ENCODE measurements at regions not wholly inside any gene's neighbourhood (a gene's known extent, or its start where the extent isn't known, plus 50 kb on each side); places are given as distances from the start of the nearest gene placed in this dataset.
A peak's percentile ranks its signal among the peaks of the same experiment; 100 is the strongest.

GRCh38 chr17:12342161-12342560, 321.5 kb downstream of the MAP2K4 start:
- no peak for TF ChIP-seq CTCF (IDR thresholded peaks at IDR 0.05; ENCODE audit: control insufficient read depth, extremely low read depth, insufficient read depth)
- DNase-seq (ENCODE audit: low read depth) = no peak

GRCh38 chr17:12342609-12343435, 322.1 kb downstream of the MAP2K4 start:
- H3K4me3 ChIP-seq (ENCODE audit: low read depth, low read length) = no peak overlapping the region
- TF ChIP-seq CTCF (IDR thresholded peaks at IDR 0.05; ENCODE audit: control insufficient read depth, extremely low read depth, insufficient read depth) = peak; percentile 55
- DNase-seq (ENCODE audit: low read depth) = no peak

More at GRCh38 chr17:12342161-12342560, 321.5 kb downstream of the MAP2K4 start:
- no peak overlapping the region for H3K4me3 ChIP-seq (ENCODE audit: low read depth, low read length)

GRCh38 chr17:12348476-12348875, 317.2 kb upstream of the MYOCD start:
- no peak overlapping the region for H3K4me3 ChIP-seq (ENCODE audit: low read depth, low read length)
- DNase-seq (ENCODE audit: low read depth) = no peak
- TF ChIP-seq CTCF (IDR thresholded peaks at IDR 0.05; ENCODE audit: control insufficient read depth, extremely low read depth, insufficient read depth) = no peak

- TF ChIP-seq CTCF (IDR thresholded peaks at IDR 0.05; ENCODE audit: control insufficient read depth, extremely low read depth, insufficient read depth) = no peak
- H3K4me3 ChIP-seq (ENCODE audit: low read depth, low read length) = no peak overlapping the region
- no peak for DNase-seq (ENCODE audit: low read depth)
These were observed 316.4 kb upstream of the MYOCD start for GRCh38 chr17:12349297-12349696.

- H3K4me3 ChIP-seq (ENCODE audit: low read depth, low read length) = no peak overlapping the region
- DNase-seq (ENCODE audit: low read depth) = no peak
- TF ChIP-seq CTCF (IDR thresholded peaks at IDR 0.05; ENCODE audit: control insufficient read depth, extremely low read depth, insufficient read depth) = no peak
These were observed 313.6 kb upstream of the MYOCD start for GRCh38 chr17:12352127-12352526.

GRCh38 chr17:12357600-12357999, 308.1 kb upstream of the MYOCD start:
- no peak overlapping the region for H3K4me3 ChIP-seq (ENCODE audit: low read depth, low read length)
- no peak for DNase-seq (ENCODE audit: low read depth)
- TF ChIP-seq CTCF (IDR thresholded peaks at IDR 0.05; ENCODE audit: control insufficient read depth, extremely low read depth, insufficient read depth) = no peak

GRCh38 chr17:12358477-12358876, 307.2 kb upstream of the MYOCD start:
- H3K4me3 ChIP-seq (ENCODE audit: low read depth, low read length) = no peak overlapping the region
- no peak for DNase-seq (ENCODE audit: low read depth)
- TF ChIP-seq CTCF (IDR thresholded peaks at IDR 0.05; ENCODE audit: control insufficient read depth, extremely low read depth, insufficient read depth) = no peak

Measured in LNCaP clone FGC (cell line).